OCI-LY1 (cell line): ENCODE measurements at regions not wholly inside any gene's neighbourhood (a gene's known extent, or its start where the extent isn't known, plus 50 kb on each side); places are given as distances from the start of the nearest gene placed in this dataset.

Experiments used
- H2AFZ ChIP-seq: fragments of 200-600 bp; sonication (generic), shearing (Covaris generic); 2 replicates; pipeline ENCODE4 v1.6.0; 2014; ENCODE audit warnings: antibody characterized with exemption, mild to moderate bottlenecking, low read length
- H3F3A ChIP-seq: fragments of 200-600 bp; sonication (generic), shearing (Covaris generic); 2 replicates; pipeline ENCODE4 v1.6.0; 2014; ENCODE audit warnings: mild to moderate bottlenecking, antibody characterized with exemption, low read length, moderate library complexity; ENCODE audit not compliant: insufficient read depth
- H3K27ac ChIP-seq: fragments of 200-600 bp; sonication (generic); 2 replicates; pipeline ENCODE4 v1.5.1; 2014; ENCODE audit warnings: low read length, mixed run types, mild to moderate bottlenecking, low read depth; ENCODE audit not compliant: poor library complexity, severe bottlenecking
- H3K27me3 ChIP-seq: fragments of 200-600 bp; sonication (generic); 2 replicates; pipeline ENCODE4 v1.6.0; 2014; ENCODE audit warnings: antibody characterized with exemption, mild to moderate bottlenecking, low read length, moderate library complexity; ENCODE audit not compliant: insufficient read depth
- H3K36me3 ChIP-seq: fragments of 200-600 bp; sonication (generic); 2 replicates; pipeline ENCODE4 v1.6.1; 2014; ENCODE audit warnings: mild to moderate bottlenecking, antibody characterized with exemption, low read length, moderate library complexity, mixed read lengths; ENCODE audit not compliant: insufficient read depth
- H3K4me1 ChIP-seq: fragments of 200-600 bp; sonication (generic); 2 replicates; pipeline ENCODE4 v1.5.1; 2014; ENCODE audit warnings: mild to moderate bottlenecking, low read length, moderate library complexity; ENCODE audit not compliant: insufficient read depth, severe bottlenecking
- H3K4me2 ChIP-seq: fragments of 200-600 bp; sonication (generic), shearing (Covaris generic); 2 replicates; pipeline ENCODE4 v1.6.1; 2014; ENCODE audit warnings: low read length
- H3K4me3 ChIP-seq: fragments of 200-600 bp; sonication (generic); 2 replicates; pipeline ENCODE4 v1.5.1; 2014; ENCODE audit warnings: low read length, low read depth, mild to moderate bottlenecking, mixed read lengths; ENCODE audit not compliant: poor library complexity, severe bottlenecking
- H3K79me2 ChIP-seq: fragments of 200-600 bp; shearing (Covaris generic); 2 replicates; pipeline ENCODE4 v1.6.1; 2016; ENCODE audit warnings: mixed run types, low read length, mixed read lengths; ENCODE audit not compliant: insufficient read depth
- H3K9ac ChIP-seq: fragments of 200-600 bp; sonication (generic), shearing (Covaris generic); 2 replicates; pipeline ENCODE4 v1.6.1; 2014; ENCODE audit warnings: mild to moderate bottlenecking, low read length, mixed read lengths
- H3K9me2 ChIP-seq: fragments of 200-600 bp; sonication (generic), shearing (Covaris generic); 2 replicates; pipeline ENCODE4 v1.6.1; 2014; ENCODE audit warnings: low read depth, mild to moderate bottlenecking, low read length, mixed read lengths
- H3K9me3 ChIP-seq: fragments of 200-600 bp; shearing (Covaris generic); 2 replicates; pipeline ENCODE4 v1.6.1; 2014; ENCODE audit warnings: low read length, mixed read lengths
- H4K20me1 ChIP-seq: fragments of 200-600 bp; sonication (generic), shearing (Covaris generic); 2 replicates; pipeline ENCODE4 v1.6.0; 2016; ENCODE audit warnings: mild to moderate bottlenecking, low read length; ENCODE audit not compliant: insufficient read depth
- EZH2 ChIP-seq: fragments of 200-600 bp; sonication (generic), shearing (Covaris generic); IDR thresholded peaks from 2 replicates; pipeline ENCODE4 v1.8.0; 2017; ENCODE audit warnings: borderline replicate concordance, mixed run types, mild to moderate bottlenecking, antibody characterized with exemption, low read length, moderate library complexity, mixed read lengths
- TF ChIP-seq, protein P1 (sequence below): fragments of 200-600 bp; sonication (generic), shearing (Covaris generic); IDR thresholded peaks from 2 replicates; pipeline ENCODE4 v1.5.1; 2017; ENCODE audit warnings: mild to moderate bottlenecking, antibody characterized with exemption, low read length, moderate library complexity, mixed read lengths

DNA sequence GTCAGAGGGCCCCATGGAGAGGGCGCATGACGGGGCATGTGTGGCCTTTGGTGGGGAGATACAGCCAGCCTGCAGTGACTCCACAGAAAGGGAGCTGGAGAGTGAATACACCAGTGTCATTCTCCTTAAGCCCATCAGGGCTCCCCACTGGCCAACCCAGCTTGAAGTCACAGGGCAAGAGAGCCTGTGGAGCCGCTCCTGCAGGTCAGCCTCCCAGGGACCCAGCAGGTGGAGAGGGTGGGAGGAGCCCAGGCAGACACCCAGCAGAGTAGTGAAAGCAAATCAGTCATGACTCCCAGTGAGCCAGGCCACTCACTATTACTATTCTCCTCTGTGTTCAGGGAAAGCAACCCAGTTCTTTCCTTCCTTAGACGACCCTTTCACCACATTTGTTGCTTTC is 110.0 kb upstream of the CPM start:
- Histone ChIP-seq H4K20me1 (no peaks in the 10 kb centered on the region), H2AFZ (no peak overlapping the region), H3F3A (no peaks in the 10 kb centered on the region), H3K36me3 (no peaks in the 10 kb centered on the region), H3K27me3 (no peaks in the 10 kb centered on the region; the same call in 1 of the 2 replicates), H3K9ac (no peak overlapping the region), H3K4me3 (no peak overlapping the region), H3K4me2 (no peak overlapping the region), H3K4me1 (no peaks in the 10 kb centered on the region), H3K9me3 (no peaks in the 10 kb centered on the region), H3K9me2 (no peaks in the 10 kb centered on the region), H3K27ac (no peak overlapping the region), H3K79me2 (no peaks in the 10 kb centered on the region)
- TF ChIP-seq EZH2 = no peak
- TF ChIP-seq, protein P1, sequence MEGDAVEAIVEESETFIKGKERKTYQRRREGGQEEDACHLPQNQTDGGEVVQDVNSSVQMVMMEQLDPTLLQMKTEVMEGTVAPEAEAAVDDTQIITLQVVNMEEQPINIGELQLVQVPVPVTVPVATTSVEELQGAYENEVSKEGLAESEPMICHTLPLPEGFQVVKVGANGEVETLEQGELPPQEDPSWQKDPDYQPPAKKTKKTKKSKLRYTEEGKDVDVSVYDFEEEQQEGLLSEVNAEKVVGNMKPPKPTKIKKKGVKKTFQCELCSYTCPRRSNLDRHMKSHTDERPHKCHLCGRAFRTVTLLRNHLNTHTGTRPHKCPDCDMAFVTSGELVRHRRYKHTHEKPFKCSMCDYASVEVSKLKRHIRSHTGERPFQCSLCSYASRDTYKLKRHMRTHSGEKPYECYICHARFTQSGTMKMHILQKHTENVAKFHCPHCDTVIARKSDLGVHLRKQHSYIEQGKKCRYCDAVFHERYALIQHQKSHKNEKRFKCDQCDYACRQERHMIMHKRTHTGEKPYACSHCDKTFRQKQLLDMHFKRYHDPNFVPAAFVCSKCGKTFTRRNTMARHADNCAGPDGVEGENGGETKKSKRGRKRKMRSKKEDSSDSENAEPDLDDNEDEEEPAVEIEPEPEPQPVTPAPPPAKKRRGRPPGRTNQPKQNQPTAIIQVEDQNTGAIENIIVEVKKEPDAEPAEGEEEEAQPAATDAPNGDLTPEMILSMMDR = no peak

DNA sequence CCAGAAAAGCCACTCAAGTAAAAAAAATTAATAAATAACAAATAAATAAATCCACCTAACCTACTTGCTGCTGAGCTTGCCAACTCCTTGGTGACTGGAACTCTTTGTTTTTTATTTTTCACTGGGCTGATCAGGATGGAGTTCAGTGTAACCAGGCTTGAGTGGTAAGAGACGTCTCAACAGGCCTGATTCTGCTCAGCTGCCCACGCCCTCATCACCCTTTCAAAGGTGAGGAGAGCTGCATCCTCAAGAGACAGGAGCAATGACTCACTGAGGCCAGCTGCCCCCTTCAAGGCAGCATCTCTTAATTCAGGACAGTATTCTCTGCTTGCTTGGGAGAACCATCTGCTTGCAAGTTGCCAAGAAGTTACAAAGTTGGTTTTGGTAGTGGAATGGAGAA is 111.9 kb upstream of the CPM start:
- Histone ChIP-seq H3K27ac (no peak overlapping the region), H4K20me1 (no peaks in the 10 kb centered on the region), H3K36me3 (no peaks in the 10 kb centered on the region), H3K4me2 (no peak overlapping the region), H3K4me3 (no peak overlapping the region), H3K4me1 (no peaks in the 10 kb centered on the region), H3K9ac (no peak overlapping the region), H3K27me3 (no peaks in the 10 kb centered on the region; the same call in 1 of the 2 replicates), H3K9me2 (no peaks in the 10 kb centered on the region), H3F3A (no peaks in the 10 kb centered on the region), H3K79me2 (no peaks in the 10 kb centered on the region), H2AFZ (no peak overlapping the region), H3K9me3 (no peaks in the 10 kb centered on the region)
- TF ChIP-seq, protein P1 = no peak
- TF ChIP-seq EZH2 = no peak

DNA sequence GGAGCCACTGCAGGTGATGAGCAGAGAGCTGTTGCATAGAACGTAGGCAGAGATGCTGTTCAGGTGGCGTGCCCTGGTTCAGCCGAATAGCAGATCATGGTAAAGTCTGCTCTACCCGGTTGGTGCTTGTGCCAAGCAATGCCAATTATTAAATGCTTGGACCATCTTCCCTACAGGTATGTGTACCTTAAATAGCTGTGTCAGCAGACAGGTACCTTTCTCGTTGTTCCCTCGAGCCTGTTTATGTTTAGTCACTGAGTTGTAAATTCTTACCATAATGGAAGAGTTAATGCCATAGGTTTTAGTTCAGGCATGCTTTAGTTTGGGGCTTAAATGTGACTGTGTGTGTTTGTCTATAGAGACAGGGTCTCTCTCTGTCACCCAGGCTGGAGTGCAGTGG is 112.5 kb upstream of the CPM start:
- H3K9ac ChIP-seq = no peak overlapping the region
- no peak overlapping the region for H2AFZ ChIP-seq
- no peak overlapping the region for H3K4me2 ChIP-seq
- TF ChIP-seq, protein P1 = no peak
- no peak for TF ChIP-seq EZH2
- H3K27ac ChIP-seq = no peak overlapping the region
- H3F3A ChIP-seq = no peaks in the 10 kb centered on the region
- H4K20me1 ChIP-seq = no peaks in the 10 kb centered on the region
- H3K9me3 ChIP-seq = no peaks in the 10 kb centered on the region
- H3K27me3 ChIP-seq = no peaks in the 10 kb centered on the region; the same call in 1 of the 2 replicates
- H3K9me2 ChIP-seq = no peaks in the 10 kb centered on the region
- H3K4me3 ChIP-seq = no peak overlapping the region
- no peaks in the 10 kb centered on the region for H3K79me2 ChIP-seq
- no peaks in the 10 kb centered on the region for H3K36me3 ChIP-seq
- no peaks in the 10 kb centered on the region for H3K4me1 ChIP-seq
